Activated B cell treated with CpG ODN at 0.5 μM for 24 hours (primary cell): ENCODE measurements at regions not wholly inside any gene's neighbourhood (a gene's known extent, or its start where the extent isn't known, plus 50 kb on each side); places are given as distances from the start of the nearest gene placed in this dataset.

Experiments used
- ATAC-seq: fragments of 200-7000 bp; cut with Tn5 transposase; one replicate; pipeline ENCODE4 v1.10.0; 2021; ENCODE audit warnings: low read depth, mild to moderate bottlenecking, moderate library complexity
- CTCF ChIA-PET: fragments of 350-600 bp; sonication (Branson Sonifier 250); formaldehyde crosslinking; loops from one replicate; lab custom pipeline; 2021; ENCODE audit warnings: antibody characterized with exemption; lab: Charles Lee
- POLR2A ChIA-PET: fragments of 350-600 bp; sonication (Branson Sonifier 250); formaldehyde crosslinking; loops from one replicate; lab custom pipeline; 2021; ENCODE audit warnings: antibody characterized with exemption; lab: Charles Lee
- DNase-seq: peaks from one replicate; pipeline ENCODE4 v3.0.0; 2022
- H3K27ac Mint-ChIP-seq: one replicate; pipeline ENCODE4 v1.8.0; 2020; ENCODE audit warnings: mixed read lengths
- H3K27me3 Mint-ChIP-seq: one replicate; pipeline ENCODE4 v1.8.0; 2021; ENCODE audit warnings: mixed read lengths
- H3K36me3 Mint-ChIP-seq: one replicate; pipeline ENCODE4 v1.8.0; 2021; ENCODE audit warnings: low read depth, mixed read lengths
- H3K4me1 Mint-ChIP-seq: one replicate; pipeline ENCODE4 v1.8.0; 2021; ENCODE audit warnings: mixed read lengths
- H3K4me3 Mint-ChIP-seq: one replicate; pipeline ENCODE4 v1.8.0; 2020; ENCODE audit warnings: mild to moderate bottlenecking, mixed read lengths
- H3K9me3 Mint-ChIP-seq: one replicate; pipeline ENCODE4 v1.8.0; 2020; ENCODE audit warnings: mixed read lengths
- intact Hi-C: fragments of 100-400 bp; cut with micrococcal nuclease; formaldehyde crosslinking; loops from one replicate; pipeline ENCODE4 v1.15.1; 2024
- TF ChIP-seq, protein P1 (sequence below): fragments of 200-600 bp; IDR thresholded peaks from one replicate; pipeline ENCODE4 v1.8.0; 2022; ENCODE audit warnings: antibody characterized with exemption, mild to moderate bottlenecking

DNA sequence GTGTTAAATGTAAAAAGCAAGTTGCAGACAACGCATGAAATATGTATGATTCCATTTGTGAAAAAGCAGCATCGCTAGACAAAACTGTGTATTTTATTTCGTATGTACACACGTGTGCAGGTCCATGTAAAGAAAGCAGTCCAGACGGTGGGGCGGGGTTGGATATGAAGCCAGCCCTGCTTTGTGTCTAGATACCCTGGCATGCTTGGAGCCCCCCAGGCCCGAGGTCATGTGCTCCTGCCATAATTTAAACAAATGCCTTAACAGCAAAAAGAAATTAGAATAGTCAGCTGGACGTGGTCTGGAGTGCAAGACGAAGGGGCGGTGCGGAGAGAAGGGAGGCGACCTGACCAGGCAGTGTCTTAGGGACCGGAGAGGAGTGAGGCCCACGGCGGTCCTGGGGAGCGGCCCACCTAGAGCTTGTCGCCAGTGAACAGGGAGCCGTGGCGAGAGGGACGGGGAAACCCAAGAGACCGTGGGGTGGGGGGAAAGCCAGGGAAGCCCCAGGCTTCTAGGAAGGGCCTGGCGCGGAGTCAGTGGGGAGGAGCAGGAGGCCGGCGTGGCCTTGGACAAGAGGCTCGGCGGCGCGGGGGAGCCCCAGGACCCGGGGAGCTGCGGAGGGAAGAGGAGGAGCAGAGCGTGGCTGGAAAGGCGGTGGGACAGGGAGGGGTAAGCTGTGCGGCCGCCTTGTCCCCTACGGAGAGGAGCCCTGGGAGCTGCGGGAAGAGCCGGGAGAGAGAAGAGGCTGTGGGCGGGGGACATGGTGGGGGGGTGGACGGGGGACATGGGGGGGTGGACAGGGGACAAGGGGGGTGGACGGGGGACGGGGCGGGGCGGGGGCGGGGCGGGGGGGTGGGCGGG is 118.5 kb upstream of the C14orf180 start:
- TF ChIP-seq, protein P1, sequence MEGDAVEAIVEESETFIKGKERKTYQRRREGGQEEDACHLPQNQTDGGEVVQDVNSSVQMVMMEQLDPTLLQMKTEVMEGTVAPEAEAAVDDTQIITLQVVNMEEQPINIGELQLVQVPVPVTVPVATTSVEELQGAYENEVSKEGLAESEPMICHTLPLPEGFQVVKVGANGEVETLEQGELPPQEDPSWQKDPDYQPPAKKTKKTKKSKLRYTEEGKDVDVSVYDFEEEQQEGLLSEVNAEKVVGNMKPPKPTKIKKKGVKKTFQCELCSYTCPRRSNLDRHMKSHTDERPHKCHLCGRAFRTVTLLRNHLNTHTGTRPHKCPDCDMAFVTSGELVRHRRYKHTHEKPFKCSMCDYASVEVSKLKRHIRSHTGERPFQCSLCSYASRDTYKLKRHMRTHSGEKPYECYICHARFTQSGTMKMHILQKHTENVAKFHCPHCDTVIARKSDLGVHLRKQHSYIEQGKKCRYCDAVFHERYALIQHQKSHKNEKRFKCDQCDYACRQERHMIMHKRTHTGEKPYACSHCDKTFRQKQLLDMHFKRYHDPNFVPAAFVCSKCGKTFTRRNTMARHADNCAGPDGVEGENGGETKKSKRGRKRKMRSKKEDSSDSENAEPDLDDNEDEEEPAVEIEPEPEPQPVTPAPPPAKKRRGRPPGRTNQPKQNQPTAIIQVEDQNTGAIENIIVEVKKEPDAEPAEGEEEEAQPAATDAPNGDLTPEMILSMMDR, result no peak
- Mint-ChIP-seq H3K36me3 (no peaks in the 10 kb centered on the region), H3K9me3 (no peaks in the 10 kb centered on the region), H3K27me3 (peaks cover 54% of the 10 kb centered on the region), H3K4me1 (peaks cover 9% of the 10 kb centered on the region), H3K27ac (no peak overlapping the region), H3K4me3 (no peak overlapping the region)
- ChIA-PET CTCF (no interaction called here), POLR2A (no interaction called here)
- no peak for DNase-seq
- intact Hi-C loops, result no loop called here
- ATAC-seq, result no peak

- TF ChIP-seq, protein P1, result no peak
- H3K36me3 Mint-ChIP-seq, result no peaks in the 10 kb centered on the region
- DNase-seq (no peak), ATAC-seq (no peak)
- ChIA-PET POLR2A (no interaction called here), CTCF (no interaction called here)
- intact Hi-C loops, result no loop called here
- H3K9me3 Mint-ChIP-seq, result no peaks in the 10 kb centered on the region
- H3K27me3 Mint-ChIP-seq, result peaks cover 52% of the 10 kb centered on the region
- H3K27ac Mint-ChIP-seq, result no peak overlapping the region
- H3K4me3 Mint-ChIP-seq, result no peak overlapping the region
- H3K4me1 Mint-ChIP-seq, result peaks cover 9% of the 10 kb centered on the region
These were observed 117.7 kb upstream of the C14orf180 start for GRCh38 chr14:104461676-104462449.

DNA sequence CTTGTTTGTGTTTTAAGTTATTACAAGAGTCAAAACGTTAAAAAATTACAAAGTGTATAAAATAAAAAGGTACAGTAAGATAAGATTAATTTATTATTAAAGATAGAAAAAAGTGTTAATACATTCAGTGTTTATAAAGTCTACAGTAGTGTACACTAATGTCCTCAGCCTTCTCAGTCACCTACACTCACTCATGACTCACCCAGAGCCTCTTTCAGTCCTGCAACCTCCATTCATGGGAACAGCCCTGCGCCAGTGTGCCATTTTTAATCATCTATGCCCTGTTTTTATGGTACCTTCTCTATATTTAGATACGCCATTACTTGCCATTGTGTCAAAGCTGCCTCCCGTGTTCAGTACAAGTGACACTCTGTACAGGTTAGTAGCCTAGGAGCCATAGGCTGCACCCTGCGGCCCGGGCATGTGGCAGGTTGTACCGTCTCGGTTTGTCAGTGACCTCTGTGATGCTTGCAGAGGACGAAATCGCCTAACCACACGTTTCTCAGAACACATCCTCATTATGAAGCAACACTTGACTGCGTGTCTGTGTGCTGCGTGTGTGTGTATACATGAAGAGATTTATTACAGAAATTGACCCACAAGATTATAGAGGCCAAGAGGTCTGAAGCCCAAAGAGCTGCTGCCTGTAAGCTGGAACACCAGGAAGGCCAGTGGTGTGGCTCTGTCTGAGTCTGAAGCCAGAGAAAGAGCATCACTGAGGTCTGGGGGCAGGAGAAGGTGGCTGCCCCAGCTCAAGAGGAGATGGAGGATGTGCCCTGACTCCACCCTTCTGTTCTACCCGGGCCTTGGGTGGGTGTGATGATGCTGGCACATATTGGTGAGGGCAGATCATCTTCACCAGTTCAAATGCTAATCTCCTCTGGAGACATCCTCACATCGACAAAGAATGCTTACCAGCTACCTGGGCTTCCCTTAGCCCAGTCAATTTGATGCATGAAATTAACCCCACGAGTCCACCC is 116.6 kb upstream of the C14orf180 start:
- intact Hi-C loops, result no loop called here
- no peak for DNase-seq
- H3K9me3 Mint-ChIP-seq, result no peaks in the 10 kb centered on the region
- H3K27ac Mint-ChIP-seq, result no peak overlapping the region
- ATAC-seq, result no peak
- POLR2A ChIA-PET, result no interaction called here
- H3K36me3 Mint-ChIP-seq, result no peaks in the 10 kb centered on the region
- peaks cover 9% of the 10 kb centered on the region for H3K4me1 Mint-ChIP-seq
- H3K27me3 Mint-ChIP-seq, result peaks cover 45% of the 10 kb centered on the region
- no peak overlapping the region for H3K4me3 Mint-ChIP-seq
- TF ChIP-seq, protein P1, result no peak
- CTCF ChIA-PET, result no interaction called here

GRCh38 chr14:104464907-104465306 is 114.7 kb upstream of the C14orf180 start:
- intact Hi-C loops, result no loop called here
- ATAC-seq (no peak), DNase-seq (no peak)
- H3K9me3 Mint-ChIP-seq, result no peaks in the 10 kb centered on the region
- no peak overlapping the region for H3K4me3 Mint-ChIP-seq
- peaks cover 30% of the 10 kb centered on the region for H3K27me3 Mint-ChIP-seq
- TF ChIP-seq, protein P1, result no peak
- H3K36me3 Mint-ChIP-seq, result no peaks in the 10 kb centered on the region
- no peak overlapping the region for H3K27ac Mint-ChIP-seq
- H3K4me1 Mint-ChIP-seq, result peaks cover 9% of the 10 kb centered on the region
- POLR2A ChIA-PET, result no interaction called here
- CTCF ChIA-PET, result no interaction called here
